HEK293 (cell line): ENCODE measurements at regions not wholly inside any gene's neighbourhood (a gene's known extent, or its start where the extent isn't known, plus 50 kb on each side); places are given as distances from the start of the nearest gene placed in this dataset.

Experiments
- CTCF ChIA-PET: fragments of 350-600 bp; formaldehyde crosslinking; extraction: SDS; loops from one replicate; lab custom pipeline; 2021; ENCODE audit warnings: antibody characterized with exemption; lab: Yijun Ruan, JAX
- POLR2A ChIA-PET: fragments of 300-600 bp; formaldehyde crosslinking; extraction: SDS; loops from one replicate; lab custom pipeline; 2020; ENCODE audit warnings: antibody characterized with exemption, inconsistent platforms; lab: Yijun Ruan, JAX
- H3K27ac ChIP-seq: fragments of 200-500 bp; sonication (Bioruptor generic); 2 replicates; pipeline ENCODE4 v1.5.1; 2014; ENCODE audit warnings: low read depth, low read length, control low read depth, inconsistent platforms; ENCODE audit errors: extremely low read depth
- H3K36me3 ChIP-seq, 2 experiments: fragments of 200-500 bp in 1 of 2; sonication (Bioruptor generic) in 1 of 2; 1 replicate in 1 of 2; 2 replicates in 1 of 2; pipeline ENCODE4 v1.5.1; 2014 to 2017; ENCODE audit warnings: inconsistent platforms in 2 of 2, low read length in 2 of 2; ENCODE audit not compliant: control insufficient read depth in 2 of 2, insufficient read depth in 1 of 2
- H3K4me1 ChIP-seq: fragments of 200-500 bp; sonication (Bioruptor generic); 2 replicates; pipeline ENCODE4 v1.5.1; 2014; ENCODE audit warnings: mild to moderate bottlenecking, low read length, inconsistent platforms; ENCODE audit not compliant: control insufficient read depth, insufficient read depth
- H3K4me3 ChIP-seq: 2 replicates; pipeline ENCODE4 v1.5.1; 2011; ENCODE audit warnings: low read depth, mild to moderate bottlenecking, control low read depth, low read length, moderate library complexity
- H3K9me3 ChIP-seq: fragments of 200-500 bp; sonication (Bioruptor generic); 2 replicates; pipeline ENCODE4 v1.5.1; 2014; ENCODE audit warnings: low read depth, low read length, inconsistent platforms; ENCODE audit not compliant: control insufficient read depth, insufficient read depth
- BCL11A ChIP-seq: fragments of 450-650 bp; formaldehyde crosslinking; IDR thresholded peaks from 2 replicates; pipeline ENCODE4 v1.5.1; 2016; ENCODE audit warnings: low read depth, missing biosample characterization, missing genetic modification characterization
- PRDM1 ChIP-seq: fragments of 450-650 bp; formaldehyde crosslinking; IDR thresholded peaks from 2 replicates; pipeline ENCODE4; 2016; ENCODE audit warnings: missing biosample characterization, missing genetic modification characterization
- TCF7L2 ChIP-seq: IDR thresholded peaks from 2 replicates; pipeline ENCODE4 v1.6.1; 2011; ENCODE audit warnings: low read depth, mild to moderate bottlenecking, inconsistent platforms, low read length, moderate library complexity, borderline replicate concordance
- TRIM28 ChIP-seq: IDR thresholded peaks from 2 replicates; pipeline ENCODE4 v1.6.1; 2011; ENCODE audit warnings: low read length, control low read depth, borderline replicate concordance
- YY2 ChIP-seq: fragments of 450-650 bp; formaldehyde crosslinking; IDR thresholded peaks from 2 replicates; pipeline ENCODE4 v1.5.1; 2016; ENCODE audit warnings: missing biosample characterization, missing genetic modification characterization
- ZBTB1 ChIP-seq: fragments of 450-650 bp; formaldehyde crosslinking; IDR thresholded peaks from 2 replicates; pipeline ENCODE4 v1.5.1; 2016; ENCODE audit warnings: missing biosample characterization, missing genetic modification characterization
- ZFHX2 ChIP-seq: fragments of 450-650 bp; formaldehyde crosslinking; conservative IDR thresholded peaks from 2 replicates; pipeline ENCODE4 v1.5.1; 2016; ENCODE audit warnings: missing biosample characterization, missing genetic modification characterization
- ZNF133 ChIP-seq: fragments of 450-650 bp; formaldehyde crosslinking; IDR thresholded peaks from 2 replicates; pipeline ENCODE4 v1.5.1; 2016; ENCODE audit warnings: missing biosample characterization, missing genetic modification characterization
- ZNF146 ChIP-seq: fragments of 450-650 bp; formaldehyde crosslinking; IDR thresholded peaks from 2 replicates; pipeline ENCODE4 v1.5.1; 2016; ENCODE audit warnings: missing biosample characterization, missing genetic modification characterization
- ZNF174 ChIP-seq: fragments of 450-650 bp; formaldehyde crosslinking; IDR thresholded peaks from 2 replicates; pipeline ENCODE4 v1.5.0; 2017; ENCODE audit warnings: missing biosample characterization, mild to moderate bottlenecking, missing genetic modification characterization
- ZNF23 ChIP-seq: fragments of 450-650 bp; formaldehyde crosslinking; IDR thresholded peaks from 2 replicates; pipeline ENCODE4 v1.5.1; 2016; ENCODE audit warnings: missing biosample characterization, missing genetic modification characterization, borderline replicate concordance
- ZNF266 ChIP-seq: fragments of 450-650 bp; formaldehyde crosslinking; IDR thresholded peaks from 2 replicates; pipeline ENCODE4 v1.5.1; 2016; ENCODE audit warnings: missing biosample characterization, missing genetic modification characterization, low read depth
- ZNF324 ChIP-seq: fragments of 450-650 bp; formaldehyde crosslinking; IDR thresholded peaks from 2 replicates; pipeline ENCODE4 v1.5.1; 2016; ENCODE audit warnings: missing biosample characterization, missing genetic modification characterization
- ZNF354C ChIP-seq: fragments of 450-650 bp; formaldehyde crosslinking; IDR thresholded peaks from 2 replicates; pipeline ENCODE4 v1.5.1; 2016; ENCODE audit warnings: missing biosample characterization, missing genetic modification characterization, low read depth, borderline replicate concordance
- ZNF37A ChIP-seq: fragments of 450-650 bp; IDR thresholded peaks from 2 replicates; pipeline ENCODE4 v1.5.1; 2018; ENCODE audit warnings: missing biosample characterization, missing genetic modification characterization
- ZNF555 ChIP-seq: fragments of 450-650 bp; formaldehyde crosslinking; conservative IDR thresholded peaks from 2 replicates; pipeline ENCODE4 v1.5.1; 2017; ENCODE audit warnings: missing biosample characterization, mild to moderate bottlenecking, missing genetic modification characterization, inconsistent platforms
- ZNF560 ChIP-seq: fragments of 450-650 bp; formaldehyde crosslinking; IDR thresholded peaks from 2 replicates; pipeline ENCODE4 v1.5.1; 2017; ENCODE audit warnings: missing biosample characterization, missing genetic modification characterization, borderline replicate concordance
- ZNF571 ChIP-seq: fragments of 450-650 bp; formaldehyde crosslinking; IDR thresholded peaks from 2 replicates; pipeline ENCODE4 v1.5.0; 2017; ENCODE audit warnings: missing biosample characterization, missing genetic modification characterization
- ZNF585B ChIP-seq: fragments of 450-650 bp; formaldehyde crosslinking; IDR thresholded peaks from 2 replicates; pipeline ENCODE4 v1.5.1; 2016; ENCODE audit warnings: missing biosample characterization, missing genetic modification characterization
- ZNF654 ChIP-seq: fragments of 450-650 bp; formaldehyde crosslinking; IDR thresholded peaks from 2 replicates; pipeline ENCODE4 v1.5.1; 2016; ENCODE audit warnings: low read depth, missing biosample characterization, missing genetic modification characterization
- ZNF677 ChIP-seq: fragments of 450-650 bp; IDR thresholded peaks from 2 replicates; pipeline ENCODE4 v1.5.0; 2018; ENCODE audit warnings: missing biosample characterization, mild to moderate bottlenecking, missing genetic modification characterization, moderate library complexity
- ZNF701 ChIP-seq: fragments of 450-650 bp; formaldehyde crosslinking; IDR thresholded peaks from 2 replicates; pipeline ENCODE4 v1.5.1; 2016; ENCODE audit warnings: missing biosample characterization, missing genetic modification characterization
- ZXDB ChIP-seq: fragments of 450-650 bp; formaldehyde crosslinking; IDR thresholded peaks from 2 replicates; pipeline ENCODE4 v1.5.1; 2016; ENCODE audit warnings: missing biosample characterization, missing genetic modification characterization
- TF ChIP-seq, protein P1 (sequence below): fragments of 450-650 bp; IDR thresholded peaks from 2 replicates; pipeline ENCODE4 v1.5.1; 2018; ENCODE audit warnings: missing biosample characterization, mild to moderate bottlenecking, missing genetic modification characterization
- TF ChIP-seq, protein P2 (sequence below): fragments of 450-650 bp; formaldehyde crosslinking; IDR thresholded peaks from 2 replicates; pipeline ENCODE4 v1.5.1; 2017; ENCODE audit warnings: missing biosample characterization, missing genetic modification characterization

DNA sequence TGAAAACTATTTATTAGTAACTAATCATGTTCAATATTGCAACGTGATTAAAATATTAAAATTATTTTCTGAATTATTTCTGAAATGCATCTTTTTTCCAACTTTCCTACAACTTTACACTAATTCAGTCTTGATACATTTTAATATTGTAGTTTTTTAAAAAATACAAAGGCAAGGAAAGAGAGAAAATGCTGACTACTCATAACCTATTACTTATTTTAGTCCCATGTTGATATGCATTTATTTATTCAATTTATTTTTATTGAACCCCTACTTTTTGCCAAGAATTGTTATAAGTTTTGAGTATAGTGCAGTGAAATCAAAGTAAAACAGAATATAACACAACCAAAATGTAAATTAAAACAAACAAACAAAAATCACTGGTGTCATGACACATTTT, 978.2 kb downstream of the CDH9 start:
- Histone ChIP-seq H3K4me1 (no peaks in the 10 kb centered on the region), H3K9me3 (no peaks in the 10 kb centered on the region), H3K4me3 (no peak overlapping the region), H3K27ac (no peak overlapping the region), H3K36me3 (no peaks in the 10 kb centered on the region)
- TF ChIP-seq TCF7L2 (no peak), BCL11A (tag by site-specific recombination) (no peak), ZNF133 (tag by site-specific recombination) (no peak), ZNF266 (tag by site-specific recombination) (no peak), TRIM28 (no peak), ZNF37A (tag by site-specific recombination) (no peak), ZNF654 (no peak), ZNF571 (tag by site-specific recombination) (no peak), ZNF324 (tag by site-specific recombination) (no peak), YY2 (tag by site-specific recombination) (no peak), ZFHX2 (tag by site-specific recombination) (no peak), ZBTB1 (tag by site-specific recombination) (no peak), PRDM1 (tag by site-specific recombination) (no peak), ZNF23 (tag by site-specific recombination) (no peak)
- TF ChIP-seq, protein P1, sequence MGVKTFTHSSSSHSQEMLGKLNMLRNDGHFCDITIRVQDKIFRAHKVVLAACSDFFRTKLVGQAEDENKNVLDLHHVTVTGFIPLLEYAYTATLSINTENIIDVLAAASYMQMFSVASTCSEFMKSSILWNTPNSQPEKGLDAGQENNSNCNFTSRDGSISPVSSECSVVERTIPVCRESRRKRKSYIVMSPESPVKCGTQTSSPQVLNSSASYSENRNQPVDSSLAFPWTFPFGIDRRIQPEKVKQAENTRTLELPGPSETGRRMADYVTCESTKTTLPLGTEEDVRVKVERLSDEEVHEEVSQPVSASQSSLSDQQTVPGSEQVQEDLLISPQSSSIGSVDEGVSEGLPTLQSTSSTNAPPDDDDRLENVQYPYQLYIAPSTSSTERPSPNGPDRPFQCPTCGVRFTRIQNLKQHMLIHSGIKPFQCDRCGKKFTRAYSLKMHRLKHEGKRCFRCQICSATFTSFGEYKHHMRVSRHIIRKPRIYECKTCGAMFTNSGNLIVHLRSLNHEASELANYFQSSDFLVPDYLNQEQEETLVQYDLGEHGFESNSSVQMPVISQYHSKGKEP (tag by site-specific recombination), result no peak
- ChIA-PET POLR2A (no interaction called here), CTCF (no interaction called here)

DNA sequence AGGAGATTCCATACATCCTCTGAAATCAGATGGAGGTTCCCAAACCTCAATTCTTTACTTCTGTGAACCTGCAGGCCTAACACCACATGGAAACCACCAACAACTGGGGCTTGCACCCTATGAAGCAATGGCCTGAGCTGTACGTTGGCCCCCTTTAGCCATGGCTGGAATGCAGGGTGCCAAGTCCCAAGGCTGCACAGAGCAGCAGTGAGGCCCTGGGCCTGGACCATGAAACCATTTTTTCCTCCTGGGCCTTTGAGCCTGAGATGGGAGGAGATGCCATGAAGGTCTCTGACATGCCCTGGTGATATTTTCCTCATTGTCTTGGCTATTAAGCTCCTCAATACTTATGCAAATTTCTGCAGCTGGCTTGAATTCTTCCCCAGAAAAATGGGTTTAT, 983.8 kb downstream of the CDH9 start:
- Histone ChIP-seq H3K4me3 (no peak overlapping the region), H3K36me3 (no peaks in the 10 kb centered on the region), H3K9me3 (no peaks in the 10 kb centered on the region), H3K4me1 (no peaks in the 10 kb centered on the region), H3K27ac (no peak overlapping the region)
- ChIA-PET POLR2A (no interaction called here), CTCF (interaction anchor here (0.7 kb wide), 1 partner anchor 45 kb away, joined by 3 read pairs; no protein-coding TSS in a partner anchor)
- TF ChIP-seq ZNF701, result no peak
- TF ChIP-seq ZNF585B, result peak; percentile 63

DNA sequence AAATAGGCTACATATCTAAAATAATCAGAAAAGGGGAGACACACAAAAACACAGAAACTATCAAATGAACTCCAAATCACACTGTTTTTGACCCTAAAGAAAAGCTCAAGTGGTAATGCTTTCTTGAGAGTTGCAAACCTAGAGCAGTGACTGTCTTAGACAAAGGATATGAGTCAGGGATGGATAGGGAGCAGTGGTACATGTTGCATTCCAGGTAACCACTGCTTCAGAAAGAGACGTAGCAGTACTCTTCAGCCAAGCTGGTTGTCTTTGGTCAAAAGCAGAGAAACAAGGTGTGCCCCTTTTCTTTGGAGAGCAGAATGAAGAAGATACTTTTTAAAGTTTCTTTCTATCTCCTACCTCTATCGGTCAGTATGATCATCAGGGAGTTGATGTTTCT, 1003.6 kb downstream of the CDH9 start:
- TF ChIP-seq ZNF174 (no peak), ZXDB (tag by site-specific recombination) (no peak), ZNF354C (tag by site-specific recombination) (no peak), ZNF23 (tag by site-specific recombination) (no peak), ZNF146 (tag by site-specific recombination) (no peak), ZNF555 (tag by site-specific recombination) (no peak), ZNF37A (tag by site-specific recombination) (no peak), ZNF560 (no peak), ZNF677 (tag by site-specific recombination) (no peak)
- TF ChIP-seq, protein P2, sequence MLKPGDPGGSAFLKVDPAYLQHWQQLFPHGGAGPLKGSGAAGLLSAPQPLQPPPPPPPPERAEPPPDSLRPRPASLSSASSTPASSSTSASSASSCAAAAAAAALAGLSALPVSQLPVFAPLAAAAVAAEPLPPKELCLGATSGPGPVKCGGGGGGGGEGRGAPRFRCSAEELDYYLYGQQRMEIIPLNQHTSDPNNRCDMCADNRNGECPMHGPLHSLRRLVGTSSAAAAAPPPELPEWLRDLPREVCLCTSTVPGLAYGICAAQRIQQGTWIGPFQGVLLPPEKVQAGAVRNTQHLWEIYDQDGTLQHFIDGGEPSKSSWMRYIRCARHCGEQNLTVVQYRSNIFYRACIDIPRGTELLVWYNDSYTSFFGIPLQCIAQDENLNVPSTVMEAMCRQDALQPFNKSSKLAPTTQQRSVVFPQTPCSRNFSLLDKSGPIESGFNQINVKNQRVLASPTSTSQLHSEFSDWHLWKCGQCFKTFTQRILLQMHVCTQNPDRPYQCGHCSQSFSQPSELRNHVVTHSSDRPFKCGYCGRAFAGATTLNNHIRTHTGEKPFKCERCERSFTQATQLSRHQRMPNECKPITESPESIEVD (tag by site-specific recombination), result no peak
- no peaks in the 10 kb centered on the region for H3K9me3 ChIP-seq
- H3K4me1 ChIP-seq, result no peaks in the 10 kb centered on the region
- no peak overlapping the region for H3K27ac ChIP-seq
- ChIA-PET POLR2A (no interaction called here), CTCF (interaction anchor here (0.5 kb wide), 1 partner anchor 268 kb away, joined by 3 read pairs; no protein-coding TSS in a partner anchor)
- no peaks in the 10 kb centered on the region for H3K36me3 ChIP-seq
- no peak overlapping the region for H3K4me3 ChIP-seq
